Posterior vena cava (tissue), 2 donors: ENCODE measurements at regions not wholly inside any gene's neighbourhood (a gene's known extent, or its start where the extent isn't known, plus 50 kb on each side); places are given as distances from the start of the nearest gene placed in this dataset.
A peak's percentile ranks its signal among the peaks of the same experiment; 100 is the strongest.

Experiments
- DNase-seq: peaks from one replicate; pipeline ENCODE4 v3.0.0-alpha.2; 2020; ENCODE audit warnings: low spot score
- intact Hi-C, 2 donors: fragments of 100-400 bp; cut with DNase I; formaldehyde crosslinking; loops; one replicate each; pipeline versions ENCODE4 v1.14.1 to v1.14.2; 2022 to 2023
- donor health status: DM: yes; HTN: yes; CAD: no.
- donor health status: DM: yes; HTN: yes; CAD: no.

GRCh38 chr4:84384801-84385200, 114.3 kb downstream of the NKX6-1 start:
- intact Hi-C loops, result no loop called here
- no peak for DNase-seq

GRCh38 chr4:84381759-84382158, 117.3 kb downstream of the NKX6-1 start:
- no peak for DNase-seq
- intact Hi-C loops, result no loop called here

GRCh38 chr4:84379917-84380641, 119.0 kb downstream of the NKX6-1 start:
- intact Hi-C loops, result no loop called here
- no peak for DNase-seq

GRCh38 chr4:84378983-84379382, 120.1 kb downstream of the NKX6-1 start:
- no peak for DNase-seq
- intact Hi-C loops, result no loop called here

GRCh38 chr4:84378356-84378755, 120.7 kb downstream of the NKX6-1 start:
- intact Hi-C loops, result no loop called here
- DNase-seq, result no peak

- DNase-seq, result no peak
- intact Hi-C loops, result no loop called here
Observed at GRCh38 chr4:84366907-84367306, 132.2 kb downstream of the NKX6-1 start.

GRCh38 chr4:84366161-84366560, 132.9 kb downstream of the NKX6-1 start:
- intact Hi-C loops, result no loop called here

GRCh38 chr4:84362896-84363655, 136.0 kb downstream of the NKX6-1 start:
- intact Hi-C loops, result no loop called here
- no peak for DNase-seq

More at GRCh38 chr4:84366161-84366560, 132.9 kb downstream of the NKX6-1 start:
- no peak for DNase-seq

- intact Hi-C loops, result no loop called here
- no peak for DNase-seq
Observed at GRCh38 chr4:84342161-84342560, 156.9 kb downstream of the NKX6-1 start.

GRCh38 chr4:84341559-84341958, 157.5 kb downstream of the NKX6-1 start:
- intact Hi-C loops, result no loop called here

GRCh38 chr4:84338367-84338766, 160.7 kb downstream of the NKX6-1 start:
- intact Hi-C loops, result no loop called here

More at GRCh38 chr4:84341559-84341958, 157.5 kb downstream of the NKX6-1 start:
- DNase-seq, result no peak

GRCh38 chr4:84336964-84337705, 162.0 kb downstream of the NKX6-1 start:
- DNase-seq, result no peak
- intact Hi-C loops, result no loop called here

More at GRCh38 chr4:84338367-84338766, 160.7 kb downstream of the NKX6-1 start:
- no peak for DNase-seq

- no peak for DNase-seq
Observed at GRCh38 chr4:84327526-84327925, 171.6 kb downstream of the NKX6-1 start.

GRCh38 chr4:84325625-84326024, 173.5 kb downstream of the NKX6-1 start:
- DNase-seq, result no peak
- intact Hi-C loops, result no loop called here

More at GRCh38 chr4:84327526-84327925, 171.6 kb downstream of the NKX6-1 start:
- intact Hi-C loops, result no loop called here

- no peak for DNase-seq
- intact Hi-C loops, result no loop called here
Observed at GRCh38 chr4:84324303-84325245, 174.5 kb downstream of the NKX6-1 start.

GRCh38 chr4:84319124-84319523, 180.0 kb downstream of the NKX6-1 start:
- intact Hi-C loops, result no loop called here

GRCh38 chr4:84317513-84317912, 181.6 kb downstream of the NKX6-1 start:
- no peak for DNase-seq
- intact Hi-C loops, result no loop called here

More at GRCh38 chr4:84319124-84319523, 180.0 kb downstream of the NKX6-1 start:
- peak; percentile 79 for DNase-seq

GRCh38 chr4:84312426-84313012, 186.6 kb downstream of the NKX6-1 start:
- no peak for DNase-seq
- intact Hi-C loops, result no loop called here

- DNase-seq, result no peak
- intact Hi-C loops, result no loop called here
Observed at GRCh38 chr4:84309191-84309590, 189.9 kb downstream of the NKX6-1 start.
